ENCODE measurements at regions not wholly inside any gene's neighbourhood (a gene's known extent, or its start where the extent isn't known, plus 50 kb on each side); places are given as distances from the start of the nearest gene placed in this dataset.

- TF ChIP-seq PRDM1 (tag by site-specific recombination; IDR thresholded peaks at IDR 0.05) = no peak
- TF ChIP-seq MEIS1 (CRISPR knock-in tag; IDR thresholded peaks at IDR 0.05; ENCODE audit: borderline replicate concordance) = no peak
- no peak for TF ChIP-seq ZNF324 (tag by site-specific recombination; IDR thresholded peaks at IDR 0.05)
- no peak for TF ChIP-seq ZNF248 (tag by site-specific recombination; IDR thresholded peaks at IDR 0.05)
- no peak for TF ChIP-seq ZNF146 (tag by site-specific recombination; IDR thresholded peaks at IDR 0.05)
- no peak for TF ChIP-seq ZNF558 (tag by site-specific recombination; IDR thresholded peaks at IDR 0.05)
- no peak for TF ChIP-seq TCF7L2 (IDR thresholded peaks at IDR 0.05; ENCODE audit: borderline replicate concordance, low read depth, low read length)
- no peak overlapping the region for H3K27ac ChIP-seq (ENCODE audit: extremely low read depth, low read depth, low read length)
- POLR2A ChIA-PET = no interaction called here
- H3K4me1 ChIP-seq (ENCODE audit: control insufficient read depth, insufficient read depth, low read length) = no peaks in the 10 kb centered on the region
- H3K4me3 ChIP-seq (ENCODE audit: low read depth, low read length) = no peak overlapping the region
- CTCF ChIA-PET = no interaction called here
- no peaks in the 10 kb centered on the region for H3K36me3 ChIP-seq (ENCODE audit: control insufficient read depth in 2 of 2, insufficient read depth in 1 of 2, low read length in 2 of 2)
- no peaks in the 10 kb centered on the region for H3K9me3 ChIP-seq (ENCODE audit: control insufficient read depth, insufficient read depth, low read depth, low read length)
These were observed 1181.1 kb upstream of the PCDH7 start for GRCh38 chr4:29538889-29539646.

DNA sequence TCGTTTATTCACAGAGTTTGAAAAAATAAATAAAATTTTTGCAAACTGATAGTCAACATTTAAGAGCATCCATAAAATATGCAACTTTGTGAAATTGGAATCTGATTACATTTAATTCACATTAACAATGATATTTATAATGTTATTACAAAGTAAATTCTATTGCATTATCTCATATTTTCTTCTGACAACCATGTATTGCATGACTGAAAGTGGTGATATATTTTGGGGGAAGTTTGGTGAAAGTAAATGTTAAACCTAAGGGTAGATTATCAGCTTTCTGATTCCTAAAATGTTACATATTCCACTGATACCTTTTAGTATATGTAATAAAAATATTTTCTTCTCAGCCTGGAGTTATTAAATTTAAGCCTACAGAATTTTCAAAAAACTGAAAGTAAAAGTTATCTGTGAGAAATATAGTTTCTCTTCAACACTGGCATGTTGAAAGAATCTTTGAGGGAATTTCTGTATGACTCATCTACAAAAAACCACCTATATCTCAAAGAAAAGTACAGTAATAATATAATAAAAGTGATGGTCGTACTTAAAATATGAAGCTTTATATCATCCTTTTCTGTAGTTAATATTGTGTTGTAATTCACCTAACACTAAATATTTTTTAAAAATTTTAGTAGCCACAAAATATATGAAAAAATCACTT, 1179.6 kb upstream of the PCDH7 start:
- H3K9me3 ChIP-seq (ENCODE audit: control insufficient read depth, insufficient read depth, low read depth, low read length) = no peaks in the 10 kb centered on the region
- ChIA-PET CTCF (no interaction called here), POLR2A (no interaction called here)
- no peaks in the 10 kb centered on the region for H3K36me3 ChIP-seq (ENCODE audit: control insufficient read depth in 2 of 2, insufficient read depth in 1 of 2, low read length in 2 of 2)
- no peaks in the 10 kb centered on the region for H3K4me1 ChIP-seq (ENCODE audit: control insufficient read depth, insufficient read depth, low read length)
- H3K4me3 ChIP-seq (ENCODE audit: low read depth, low read length) = no peak overlapping the region
- no peak overlapping the region for H3K27ac ChIP-seq (ENCODE audit: extremely low read depth, low read depth, low read length)
- TF ChIP-seq PRDM2 (tag by site-specific recombination; IDR thresholded peaks at IDR 0.05; ENCODE audit: borderline replicate concordance) (no peak), ZNF510 (tag by site-specific recombination; IDR thresholded peaks at IDR 0.05; ENCODE audit: insufficient replicate concordance) (no peak), OSR2 (tag by site-specific recombination; IDR thresholded peaks at IDR 0.05) (no peak), ZNF223 (tag by site-specific recombination; IDR thresholded peaks at IDR 0.05) (no peak), ZNF621 (tag by site-specific recombination; IDR thresholded peaks at IDR 0.05) (no peak), ZNF768 (tag by site-specific recombination; IDR thresholded peaks at IDR 0.05) (no peak), ZNF391 (tag by site-specific recombination; IDR thresholded peaks at IDR 0.05; ENCODE audit: borderline replicate concordance, low read depth) (no peak), ZFP69B (tag by site-specific recombination; IDR thresholded peaks at IDR 0.05) (no peak), ZNF549 (tag by site-specific recombination; IDR thresholded peaks at IDR 0.05) (no peak)
- TF ChIP-seq, protein P1, sequence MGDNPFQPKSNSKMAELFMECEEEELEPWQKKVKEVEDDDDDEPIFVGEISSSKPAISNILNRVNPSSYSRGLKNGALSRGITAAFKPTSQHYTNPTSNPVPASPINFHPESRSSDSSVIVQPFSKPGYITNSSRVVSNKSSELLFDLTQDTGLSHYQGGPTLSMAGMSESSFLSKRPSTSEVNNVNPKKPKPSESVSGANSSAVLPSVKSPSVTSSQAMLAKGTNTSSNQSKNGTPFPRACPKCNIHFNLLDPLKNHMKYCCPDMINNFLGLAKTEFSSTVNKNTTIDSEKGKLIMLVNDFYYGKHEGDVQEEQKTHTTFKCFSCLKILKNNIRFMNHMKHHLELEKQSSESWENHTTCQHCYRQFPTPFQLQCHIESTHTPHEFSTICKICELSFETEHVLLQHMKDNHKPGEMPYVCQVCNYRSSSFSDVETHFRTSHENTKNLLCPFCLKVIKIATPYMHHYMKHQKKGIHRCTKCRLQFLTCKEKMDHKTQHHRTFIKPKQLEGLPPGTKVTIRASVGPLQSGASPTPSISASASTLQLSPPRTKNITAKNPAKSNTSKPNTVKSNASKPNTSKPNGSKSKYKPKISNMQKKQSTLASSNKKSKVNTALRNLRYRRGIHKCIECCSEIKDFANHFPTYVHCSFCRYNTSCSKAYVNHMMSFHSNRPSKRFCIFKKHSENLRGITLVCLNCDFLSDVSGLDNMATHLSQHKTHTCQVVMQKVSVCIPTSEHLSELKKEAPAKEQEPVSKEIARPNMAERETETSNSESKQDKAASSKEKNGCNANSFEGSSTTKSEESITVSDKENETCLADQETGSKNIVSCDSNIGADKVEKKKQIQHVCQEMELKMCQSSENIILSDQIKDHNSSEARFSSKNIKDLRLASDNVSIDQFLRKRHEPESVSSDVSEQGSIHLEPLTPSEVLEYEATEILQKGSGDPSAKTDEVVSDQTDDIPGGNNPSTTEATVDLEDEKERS (tag by site-specific recombination; IDR thresholded peaks at IDR 0.05) = no peak
- TF ChIP-seq, protein P2, sequence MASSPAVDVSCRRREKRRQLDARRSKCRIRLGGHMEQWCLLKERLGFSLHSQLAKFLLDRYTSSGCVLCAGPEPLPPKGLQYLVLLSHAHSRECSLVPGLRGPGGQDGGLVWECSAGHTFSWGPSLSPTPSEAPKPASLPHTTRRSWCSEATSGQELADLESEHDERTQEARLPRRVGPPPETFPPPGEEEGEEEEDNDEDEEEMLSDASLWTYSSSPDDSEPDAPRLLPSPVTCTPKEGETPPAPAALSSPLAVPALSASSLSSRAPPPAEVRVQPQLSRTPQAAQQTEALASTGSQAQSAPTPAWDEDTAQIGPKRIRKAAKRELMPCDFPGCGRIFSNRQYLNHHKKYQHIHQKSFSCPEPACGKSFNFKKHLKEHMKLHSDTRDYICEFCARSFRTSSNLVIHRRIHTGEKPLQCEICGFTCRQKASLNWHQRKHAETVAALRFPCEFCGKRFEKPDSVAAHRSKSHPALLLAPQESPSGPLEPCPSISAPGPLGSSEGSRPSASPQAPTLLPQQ (tag by site-specific recombination; IDR thresholded peaks at IDR 0.05) = no peak
- TF ChIP-seq, protein P3, sequence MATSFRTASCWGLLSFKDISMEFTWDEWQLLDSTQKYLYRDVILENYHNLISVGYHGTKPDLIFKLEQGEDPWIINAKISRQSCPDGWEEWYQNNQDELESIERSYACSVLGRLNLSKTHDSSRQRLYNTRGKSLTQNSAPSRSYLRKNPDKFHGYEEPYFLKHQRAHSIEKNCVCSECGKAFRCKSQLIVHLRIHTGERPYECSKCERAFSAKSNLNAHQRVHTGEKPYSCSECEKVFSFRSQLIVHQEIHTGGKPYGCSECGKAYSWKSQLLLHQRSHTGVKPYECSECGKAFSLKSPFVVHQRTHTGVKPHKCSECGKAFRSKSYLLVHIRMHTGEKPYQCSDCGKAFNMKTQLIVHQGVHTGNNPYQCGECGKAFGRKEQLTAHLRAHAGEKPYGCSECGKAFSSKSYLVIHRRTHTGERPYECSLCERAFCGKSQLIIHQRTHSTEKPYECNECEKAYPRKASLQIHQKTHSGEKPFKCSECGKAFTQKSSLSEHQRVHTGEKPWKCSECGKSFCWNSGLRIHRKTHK (tag by site-specific recombination; IDR thresholded peaks at IDR 0.05) = no peak
